ENCODE measurements at regions not wholly inside any gene's neighbourhood (a gene's known extent, or its start where the extent isn't known, plus 50 kb on each side); places are given as distances from the start of the nearest gene placed in this dataset.

DNA sequence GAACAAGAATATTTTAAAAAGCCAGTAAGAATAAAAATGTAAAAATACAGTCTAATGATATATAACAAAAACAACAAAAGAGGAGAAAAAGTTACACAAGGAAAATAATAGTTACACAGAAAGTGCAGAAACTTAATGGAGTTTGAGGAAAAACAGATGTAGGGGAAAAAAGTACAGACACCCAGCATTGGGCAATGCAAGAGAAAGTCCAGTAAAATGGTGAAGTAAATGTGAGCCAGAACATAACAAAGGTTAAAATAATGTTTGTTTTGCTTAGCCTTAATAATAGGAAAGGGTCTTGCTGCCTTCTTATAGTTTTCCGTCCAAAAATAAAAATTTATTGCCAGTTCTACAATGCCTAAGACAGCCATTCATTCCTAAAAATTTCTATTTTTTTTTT lies 364.2 kb downstream of the NNT start:
- TF ChIP-seq EZH2phosphoT487 (IDR thresholded peaks at IDR 0.05; ENCODE audit: insufficient read depth, low read depth) (no peak), EZH2 (IDR thresholded peaks at IDR 0.05; ENCODE audit: insufficient read depth, poor library complexity, severe bottlenecking) (no peak)
